ENCODE measurements at regions not wholly inside any gene's neighbourhood (a gene's known extent, or its start where the extent isn't known, plus 50 kb on each side); places are given as distances from the start of the nearest gene placed in this dataset.

- no peaks in the 10 kb centered on the region for H3K4me1 ChIP-seq (ENCODE audit: insufficient read depth, low read length)
- H3K4me2 ChIP-seq (ENCODE audit: insufficient read depth, low read length) = no peak overlapping the region
- no peak overlapping the region for H3K9ac ChIP-seq (ENCODE audit: low read depth, low read length)
- no peak overlapping the region for H2AFZ ChIP-seq (ENCODE audit: low read depth, low read length)
- H4K20me1 ChIP-seq (ENCODE audit: insufficient read depth, low read length) = no peaks in the 10 kb centered on the region
- no peaks in the 10 kb centered on the region for H3K79me2 ChIP-seq (ENCODE audit: insufficient read depth, low read length)
- no peaks in the 10 kb centered on the region for H3K27me3 ChIP-seq (ENCODE audit: insufficient read depth, low read length, poor library complexity)
- H3K4me3 ChIP-seq (ENCODE audit: low read depth in 1 of 2, low read length in 2 of 2) = no peak overlapping the region
- DNase-seq (no peak), ATAC-seq (ENCODE audit: insufficient read depth, low read depth) (no peak)
- H3K9me3 ChIP-seq (ENCODE audit: insufficient read depth, low read length, severe bottlenecking) = no peaks in the 10 kb centered on the region
- H3K36me3 ChIP-seq (ENCODE audit: insufficient read depth, low read length) = no peaks in the 10 kb centered on the region
- no peak overlapping the region for H3K27ac ChIP-seq (ENCODE audit: low read length)
- no peak for TF ChIP-seq CTCF (IDR thresholded peaks at IDR 0.05; ENCODE audit: borderline replicate concordance, extremely low read depth, low read length, poor library complexity, severe bottlenecking)
Observed at GRCh38 chr6:146893690-146894089, 294.9 kb downstream of the ADGB start.

- H3K4me3 ChIP-seq (ENCODE audit: low read depth in 1 of 2, low read length in 2 of 2) = no peak overlapping the region
- no peaks in the 10 kb centered on the region for H3K79me2 ChIP-seq (ENCODE audit: insufficient read depth, low read length)
- no peak for TF ChIP-seq EZH2 (IDR thresholded peaks at IDR 0.05; ENCODE audit: borderline replicate concordance, low read depth, low read length, severe bottlenecking)
- TF ChIP-seq CTCF (IDR thresholded peaks at IDR 0.05; ENCODE audit: borderline replicate concordance, extremely low read depth, low read length, poor library complexity, severe bottlenecking) = no peak
- no peaks in the 10 kb centered on the region for H3K4me1 ChIP-seq (ENCODE audit: insufficient read depth, low read length)
- no peaks in the 10 kb centered on the region for H3K9me3 ChIP-seq (ENCODE audit: insufficient read depth, low read length, severe bottlenecking)
- ATAC-seq (ENCODE audit: insufficient read depth, low read depth) = no peak
- H3K4me2 ChIP-seq (ENCODE audit: insufficient read depth, low read length) = no peak overlapping the region
- no peak overlapping the region for H3K27ac ChIP-seq (ENCODE audit: low read length)
- H4K20me1 ChIP-seq (ENCODE audit: insufficient read depth, low read length) = no peaks in the 10 kb centered on the region
- H3K9ac ChIP-seq (ENCODE audit: low read depth, low read length) = no peak overlapping the region
- no peaks in the 10 kb centered on the region for H3K27me3 ChIP-seq (ENCODE audit: insufficient read depth, low read length, poor library complexity)
- no peaks in the 10 kb centered on the region for H3K36me3 ChIP-seq (ENCODE audit: insufficient read depth, low read length)
- H2AFZ ChIP-seq (ENCODE audit: low read depth, low read length) = no peak overlapping the region
- DNase-seq = no peak
Observed at GRCh38 chr6:146894624-146895023, 295.9 kb downstream of the ADGB start.

GRCh38 chr6:146895101-146895771 lies 296.5 kb downstream of the ADGB start:
- Histone ChIP-seq H3K4me1 (ENCODE audit: insufficient read depth, low read length) (no peaks in the 10 kb centered on the region), H3K4me2 (ENCODE audit: insufficient read depth, low read length) (no peak overlapping the region), H3K9me3 (ENCODE audit: insufficient read depth, low read length, severe bottlenecking) (no peaks in the 10 kb centered on the region), H3K27ac (ENCODE audit: low read length) (no peak overlapping the region), H3K79me2 (ENCODE audit: insufficient read depth, low read length) (no peaks in the 10 kb centered on the region), H3K36me3 (ENCODE audit: insufficient read depth, low read length) (no peaks in the 10 kb centered on the region), H2AFZ (ENCODE audit: low read depth, low read length) (no peak overlapping the region), H3K27me3 (ENCODE audit: insufficient read depth, low read length, poor library complexity) (no peaks in the 10 kb centered on the region), H3K4me3 (ENCODE audit: low read depth in 1 of 2, low read length in 2 of 2) (no peak overlapping the region), H4K20me1 (ENCODE audit: insufficient read depth, low read length) (no peaks in the 10 kb centered on the region), H3K9ac (ENCODE audit: low read depth, low read length) (no peak overlapping the region)
- no peak for ATAC-seq (ENCODE audit: insufficient read depth, low read depth)
- no peak for TF ChIP-seq CTCF (IDR thresholded peaks at IDR 0.05; ENCODE audit: borderline replicate concordance, extremely low read depth, low read length, poor library complexity, severe bottlenecking)
- no peak for TF ChIP-seq EZH2 (IDR thresholded peaks at IDR 0.05; ENCODE audit: borderline replicate concordance, low read depth, low read length, severe bottlenecking)
- no peak for DNase-seq

GRCh38 chr6:146895772-146896061 lies 296.9 kb downstream of the ADGB start:
- H3K4me2 ChIP-seq (ENCODE audit: insufficient read depth, low read length) = no peak overlapping the region
- H3K36me3 ChIP-seq (ENCODE audit: insufficient read depth, low read length) = no peaks in the 10 kb centered on the region
- H3K4me3 ChIP-seq (ENCODE audit: low read depth in 1 of 2, low read length in 2 of 2) = no peak overlapping the region
- no peaks in the 10 kb centered on the region for H3K4me1 ChIP-seq (ENCODE audit: insufficient read depth, low read length)
- no peak for TF ChIP-seq EZH2 (IDR thresholded peaks at IDR 0.05; ENCODE audit: borderline replicate concordance, low read depth, low read length, severe bottlenecking)
- no peak for TF ChIP-seq CTCF (IDR thresholded peaks at IDR 0.05; ENCODE audit: borderline replicate concordance, extremely low read depth, low read length, poor library complexity, severe bottlenecking)
- H3K9ac ChIP-seq (ENCODE audit: low read depth, low read length) = no peak overlapping the region
- no peak overlapping the region for H3K27ac ChIP-seq (ENCODE audit: low read length)
- ATAC-seq (ENCODE audit: insufficient read depth, low read depth) = no peak
- no peak overlapping the region for H2AFZ ChIP-seq (ENCODE audit: low read depth, low read length)
- H3K9me3 ChIP-seq (ENCODE audit: insufficient read depth, low read length, severe bottlenecking) = no peaks in the 10 kb centered on the region
- no peak for DNase-seq
- H3K79me2 ChIP-seq (ENCODE audit: insufficient read depth, low read length) = no peaks in the 10 kb centered on the region
- H4K20me1 ChIP-seq (ENCODE audit: insufficient read depth, low read length) = no peaks in the 10 kb centered on the region
- no peaks in the 10 kb centered on the region for H3K27me3 ChIP-seq (ENCODE audit: insufficient read depth, low read length, poor library complexity)
